Parathyroid adenoma (tissue), 2 donors: ENCODE measurements at regions not wholly inside any gene's neighbourhood (a gene's known extent, or its start where the extent isn't known, plus 50 kb on each side); places are given as distances from the start of the nearest gene placed in this dataset.

Experiments used
- H2AFZ ChIP-seq: fragments of 300-600 bp; sonication (generic); one replicate; pipeline ENCODE4 v1.7.0; 2017; ENCODE audit warnings: antibody characterized with exemption, mild to moderate bottlenecking
- H3K27ac ChIP-seq: fragments of 300-600 bp; sonication (generic); one replicate; pipeline ENCODE4 v1.7.0; 2017
- H3K27me3 ChIP-seq: fragments of 300-600 bp; sonication (generic); one replicate; pipeline ENCODE4 v1.7.0; 2017; ENCODE audit warnings: low read length; ENCODE audit not compliant: control insufficient read depth, insufficient read depth
- H3K36me3 ChIP-seq: fragments of 300-600 bp; sonication (generic); one replicate; pipeline ENCODE4 v1.7.0; 2017; ENCODE audit warnings: low read length; ENCODE audit not compliant: control insufficient read depth, insufficient read depth
- H3K4me1 ChIP-seq: fragments of 300-600 bp; sonication (generic); one replicate; pipeline ENCODE4 v1.7.0; 2017; ENCODE audit warnings: control low read depth
- H3K4me2 ChIP-seq: fragments of 300-600 bp; sonication (generic); one replicate; pipeline ENCODE4 v1.7.0; 2017; ENCODE audit warnings: low read length
- H3K4me3 ChIP-seq: fragments of 300-600 bp; sonication (generic); one replicate; pipeline ENCODE4 v1.7.0; 2017; ENCODE audit warnings: low read depth, low read length
- H3K79me2 ChIP-seq: fragments of 300-600 bp; sonication (generic); one replicate; pipeline ENCODE4 v1.7.0; 2017; ENCODE audit warnings: control low read depth
- H3K9ac ChIP-seq: fragments of 300-600 bp; sonication (generic); one replicate; pipeline ENCODE4 v1.7.0; 2017; ENCODE audit warnings: mild to moderate bottlenecking
- H3K9me3 ChIP-seq: fragments of 300-600 bp; sonication (generic); one replicate; pipeline ENCODE4 v1.7.0; 2017; ENCODE audit warnings: low read length; ENCODE audit not compliant: control insufficient read depth
- TF ChIP-seq, protein P1 (sequence below): fragments of 300-600 bp; sonication (generic); IDR thresholded peaks from one replicate; pipeline ENCODE4 v1.7.0; 2017; ENCODE audit warnings: antibody characterized with exemption, mild to moderate bottlenecking
- donor health status: primary hyperparathyroidism.

DNA sequence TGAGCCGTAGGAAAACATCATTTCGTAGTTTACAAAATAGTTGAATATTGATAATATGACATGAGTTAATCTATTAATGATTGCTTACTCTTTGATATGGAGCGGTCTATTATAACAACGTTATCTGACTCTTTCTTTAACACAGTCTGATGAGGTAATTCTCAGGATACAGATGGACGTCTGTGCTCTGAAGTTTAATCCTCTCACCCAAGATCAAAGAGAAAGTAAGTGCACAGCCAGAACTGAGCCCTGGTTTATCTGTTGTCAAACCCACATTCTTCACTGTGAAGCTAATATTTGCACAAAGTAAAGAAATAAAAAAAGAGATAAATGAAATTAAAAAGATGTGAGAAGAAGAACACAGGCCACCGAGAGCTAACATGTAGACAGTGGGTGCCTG is 190.9 kb upstream of the COPS8 start:
- Histone ChIP-seq H3K4me1 (no peaks in the 10 kb centered on the region), H3K27me3 (no peaks in the 10 kb centered on the region), H3K4me3 (no peak overlapping the region), H3K9ac (no peak overlapping the region), H3K9me3 (no peaks in the 10 kb centered on the region), H2AFZ (no peak overlapping the region), H3K79me2 (no peaks in the 10 kb centered on the region), H3K36me3 (no peaks in the 10 kb centered on the region), H3K27ac (no peak overlapping the region), H3K4me2 (no peak overlapping the region)
- TF ChIP-seq, protein P1, sequence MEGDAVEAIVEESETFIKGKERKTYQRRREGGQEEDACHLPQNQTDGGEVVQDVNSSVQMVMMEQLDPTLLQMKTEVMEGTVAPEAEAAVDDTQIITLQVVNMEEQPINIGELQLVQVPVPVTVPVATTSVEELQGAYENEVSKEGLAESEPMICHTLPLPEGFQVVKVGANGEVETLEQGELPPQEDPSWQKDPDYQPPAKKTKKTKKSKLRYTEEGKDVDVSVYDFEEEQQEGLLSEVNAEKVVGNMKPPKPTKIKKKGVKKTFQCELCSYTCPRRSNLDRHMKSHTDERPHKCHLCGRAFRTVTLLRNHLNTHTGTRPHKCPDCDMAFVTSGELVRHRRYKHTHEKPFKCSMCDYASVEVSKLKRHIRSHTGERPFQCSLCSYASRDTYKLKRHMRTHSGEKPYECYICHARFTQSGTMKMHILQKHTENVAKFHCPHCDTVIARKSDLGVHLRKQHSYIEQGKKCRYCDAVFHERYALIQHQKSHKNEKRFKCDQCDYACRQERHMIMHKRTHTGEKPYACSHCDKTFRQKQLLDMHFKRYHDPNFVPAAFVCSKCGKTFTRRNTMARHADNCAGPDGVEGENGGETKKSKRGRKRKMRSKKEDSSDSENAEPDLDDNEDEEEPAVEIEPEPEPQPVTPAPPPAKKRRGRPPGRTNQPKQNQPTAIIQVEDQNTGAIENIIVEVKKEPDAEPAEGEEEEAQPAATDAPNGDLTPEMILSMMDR, result no peak

GRCh38 chr2:236895497-236895896 is 190.2 kb upstream of the COPS8 start:
- no peaks in the 10 kb centered on the region for H3K4me1 ChIP-seq
- H3K27me3 ChIP-seq, result no peaks in the 10 kb centered on the region
- H3K36me3 ChIP-seq, result no peaks in the 10 kb centered on the region
- H3K9ac ChIP-seq, result no peak overlapping the region
- no peak overlapping the region for H2AFZ ChIP-seq
- H3K4me3 ChIP-seq, result no peak overlapping the region
- H3K27ac ChIP-seq, result no peak overlapping the region
- TF ChIP-seq, protein P1, result no peak
- H3K79me2 ChIP-seq, result no peaks in the 10 kb centered on the region
- H3K9me3 ChIP-seq, result no peaks in the 10 kb centered on the region
- no peak overlapping the region for H3K4me2 ChIP-seq

DNA sequence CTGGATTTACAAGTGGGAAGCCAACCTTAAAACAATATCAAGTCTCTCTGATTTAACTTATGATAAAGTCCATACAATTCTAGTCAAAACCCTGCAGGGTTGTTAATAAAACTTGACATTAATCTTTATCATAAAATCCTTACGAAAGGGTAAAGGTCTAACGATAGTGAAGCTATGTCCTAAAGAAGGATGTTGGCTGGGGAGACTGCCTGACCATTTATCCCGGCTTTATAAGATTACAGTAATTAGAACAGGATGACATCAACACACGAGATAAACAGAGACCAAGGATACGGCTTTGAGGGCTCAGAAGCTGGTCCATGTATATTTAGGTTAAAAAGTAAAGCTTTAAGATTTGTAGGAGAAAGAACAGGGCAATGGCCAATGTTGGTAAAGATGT is 189.0 kb upstream of the COPS8 start:
- Histone ChIP-seq H3K4me1 (no peaks in the 10 kb centered on the region), H3K4me3 (no peak overlapping the region), H3K9me3 (no peaks in the 10 kb centered on the region), H3K79me2 (no peaks in the 10 kb centered on the region), H3K36me3 (no peaks in the 10 kb centered on the region), H2AFZ (no peak overlapping the region), H3K27me3 (no peaks in the 10 kb centered on the region), H3K4me2 (no peak overlapping the region), H3K27ac (no peak overlapping the region), H3K9ac (no peak overlapping the region)
- TF ChIP-seq, protein P1, result no peak

DNA sequence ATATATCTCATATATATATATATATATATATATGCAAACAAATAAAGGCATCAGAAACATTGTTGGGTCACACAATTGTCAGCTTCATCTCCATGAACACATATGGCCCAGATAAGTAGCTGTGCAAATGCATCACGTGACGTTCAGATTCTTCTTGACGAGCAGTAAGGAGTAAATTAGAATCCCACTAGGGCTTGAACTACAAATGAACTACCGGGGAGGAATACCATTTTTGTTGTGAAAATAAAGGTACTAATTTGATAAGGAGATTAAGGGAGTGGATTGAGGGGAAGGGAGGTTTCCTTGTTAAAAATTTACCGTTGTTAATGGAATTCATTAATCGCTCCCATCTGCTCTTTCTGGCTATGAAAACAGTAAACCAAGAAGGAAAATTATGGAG is 186.5 kb upstream of the COPS8 start:
- no peak overlapping the region for H3K4me3 ChIP-seq
- H3K36me3 ChIP-seq, result no peaks in the 10 kb centered on the region
- H3K9me3 ChIP-seq, result no peaks in the 10 kb centered on the region
- H3K27me3 ChIP-seq, result no peaks in the 10 kb centered on the region
- H2AFZ ChIP-seq, result no peak overlapping the region
- H3K4me1 ChIP-seq, result no peaks in the 10 kb centered on the region
- no peak overlapping the region for H3K9ac ChIP-seq
- H3K27ac ChIP-seq, result no peak overlapping the region
- TF ChIP-seq, protein P1, result no peak
- no peaks in the 10 kb centered on the region for H3K79me2 ChIP-seq
- no peak overlapping the region for H3K4me2 ChIP-seq

DNA sequence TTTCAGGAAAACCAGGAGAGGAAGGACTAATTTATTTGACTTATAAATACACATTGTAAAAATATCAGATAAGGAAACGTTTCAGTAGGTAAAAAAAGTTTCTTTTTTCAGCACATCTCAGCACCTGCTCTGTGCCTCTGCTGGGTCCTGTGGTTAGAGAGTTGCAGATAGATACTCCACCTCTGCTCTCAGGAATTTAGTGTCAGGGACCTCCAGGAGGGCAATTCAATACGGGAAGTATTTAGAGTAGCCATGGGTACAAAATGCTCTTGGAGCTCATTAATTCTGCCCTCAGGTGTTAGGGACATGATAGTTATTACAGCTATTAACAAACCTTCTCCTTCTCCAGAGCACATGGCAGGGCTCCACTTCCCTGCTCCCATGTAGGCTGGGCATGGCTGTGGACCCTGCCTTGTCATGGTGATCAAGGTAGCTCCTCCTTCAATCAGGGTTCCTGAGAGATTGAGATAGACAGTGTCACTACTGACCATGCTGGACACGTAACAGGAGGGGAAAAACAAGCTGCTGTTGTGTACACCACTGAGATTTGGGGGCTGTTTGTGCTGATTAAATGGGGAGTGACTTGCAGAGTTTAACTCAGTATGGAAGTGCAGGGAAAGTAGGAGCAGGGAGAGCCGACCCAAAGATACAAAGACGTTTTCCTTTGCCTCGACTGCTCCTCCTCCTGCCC is 185.6 kb upstream of the COPS8 start:
- H3K4me1 ChIP-seq, result no peaks in the 10 kb centered on the region
- H3K4me3 ChIP-seq, result no peak overlapping the region
- TF ChIP-seq, protein P1, result no peak
- no peak overlapping the region for H3K27ac ChIP-seq
- no peaks in the 10 kb centered on the region for H3K36me3 ChIP-seq
- no peaks in the 10 kb centered on the region for H3K79me2 ChIP-seq
- H3K4me2 ChIP-seq, result no peak overlapping the region
- H3K9ac ChIP-seq, result no peak overlapping the region
- H3K27me3 ChIP-seq, result no peaks in the 10 kb centered on the region
- no peaks in the 10 kb centered on the region for H3K9me3 ChIP-seq
- H2AFZ ChIP-seq, result no peak overlapping the region
